T47D (cell line): ENCODE measurements at regions not wholly inside any gene's neighbourhood (a gene's known extent, or its start where the extent isn't known, plus 50 kb on each side); places are given as distances from the start of the nearest gene placed in this dataset.

ENCODE experiments used
- DNase-seq, 2 experiments: peaks; one replicate each; pipeline versions ENCODE4 v3.0.0 to v3.0.0-alpha.2; 2011 to 2012; ENCODE audit warnings: low read depth in 1 of 2, low spot score in 1 of 2
- JUND ChIP-seq: IDR thresholded peaks from 2 replicates; pipeline ENCODE4 v1.6.1; 2012; ENCODE audit warnings: low read depth
- in situ Hi-C: cut with HindIII; loops from 2 replicates; pipeline ENCODE4 v1.10.0; 2016; ENCODE audit warnings: low sequenced_read_pairs, low pct_unique_long_range_greater_than_20kb

- no peak for TF ChIP-seq JUND
- in situ Hi-C loops, result no loop called here
- DNase-seq, result no peak
These were observed 53.3 kb upstream of the CADM2 start for GRCh38 chr3:84905556-84905920.

DNA sequence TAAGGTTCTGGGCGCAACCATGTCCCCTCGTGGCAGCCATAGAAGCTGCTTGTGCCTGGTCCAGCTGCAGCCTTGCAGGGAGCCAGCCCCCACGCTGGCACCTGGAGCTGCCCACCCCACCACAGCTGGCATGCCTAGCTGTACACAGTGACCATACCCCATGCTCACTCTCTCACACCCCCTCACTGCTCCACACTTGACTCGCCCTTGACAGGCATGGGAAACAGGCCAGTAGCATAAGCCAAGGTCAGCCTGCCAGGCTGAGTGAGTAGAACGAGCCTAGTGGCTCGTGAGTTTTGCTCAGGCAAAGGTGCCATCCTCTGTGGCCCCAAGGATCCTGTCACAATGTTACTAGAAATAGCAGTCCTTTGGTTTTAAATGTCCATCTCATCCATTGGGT is 52.7 kb upstream of the CADM2 start:
- no peak for DNase-seq
- in situ Hi-C loops, result no loop called here
- no peak for TF ChIP-seq JUND
